ENCODE measurements at regions not wholly inside any gene's neighbourhood (a gene's known extent, or its start where the extent isn't known, plus 50 kb on each side); places are given as distances from the start of the nearest gene placed in this dataset.

DNA sequence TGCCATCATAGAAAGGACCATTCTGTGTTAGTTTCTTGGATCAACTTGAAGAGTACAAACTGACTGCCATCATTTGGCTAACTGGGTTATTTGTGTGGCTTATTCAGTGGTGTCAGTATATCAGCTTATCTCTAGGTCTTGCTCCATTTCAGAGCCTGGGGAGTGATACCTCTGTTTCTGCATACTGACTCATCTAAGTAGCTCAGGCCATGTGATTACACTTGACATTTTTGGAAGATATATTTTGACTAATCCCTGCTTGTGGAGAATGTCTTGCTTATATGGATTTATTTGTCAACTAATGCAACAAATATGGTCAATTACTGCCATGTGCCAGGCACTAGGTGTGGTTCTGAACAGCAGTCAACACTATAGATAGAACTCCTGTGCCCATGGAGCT, 311.7 kb downstream of the YTHDC2 start:
- Histone ChIP-seq H3K4me1 (ENCODE audit: control insufficient read depth, insufficient read depth, low read length) (no peaks in the 10 kb centered on the region), H3K36me3 (ENCODE audit: control insufficient read depth, insufficient read depth, low read length) (no peaks in the 10 kb centered on the region), H3K27ac (ENCODE audit: low read length) (no peak overlapping the region), H3K27me3 (ENCODE audit: control insufficient read depth, insufficient read depth, low read length) (no peaks in the 10 kb centered on the region), H3K9me3 (ENCODE audit: control insufficient read depth, insufficient read depth, low read length) (no peaks in the 10 kb centered on the region), H3K4me3 (ENCODE audit: low read length) (no peak overlapping the region)
- TF ChIP-seq, protein P1, sequence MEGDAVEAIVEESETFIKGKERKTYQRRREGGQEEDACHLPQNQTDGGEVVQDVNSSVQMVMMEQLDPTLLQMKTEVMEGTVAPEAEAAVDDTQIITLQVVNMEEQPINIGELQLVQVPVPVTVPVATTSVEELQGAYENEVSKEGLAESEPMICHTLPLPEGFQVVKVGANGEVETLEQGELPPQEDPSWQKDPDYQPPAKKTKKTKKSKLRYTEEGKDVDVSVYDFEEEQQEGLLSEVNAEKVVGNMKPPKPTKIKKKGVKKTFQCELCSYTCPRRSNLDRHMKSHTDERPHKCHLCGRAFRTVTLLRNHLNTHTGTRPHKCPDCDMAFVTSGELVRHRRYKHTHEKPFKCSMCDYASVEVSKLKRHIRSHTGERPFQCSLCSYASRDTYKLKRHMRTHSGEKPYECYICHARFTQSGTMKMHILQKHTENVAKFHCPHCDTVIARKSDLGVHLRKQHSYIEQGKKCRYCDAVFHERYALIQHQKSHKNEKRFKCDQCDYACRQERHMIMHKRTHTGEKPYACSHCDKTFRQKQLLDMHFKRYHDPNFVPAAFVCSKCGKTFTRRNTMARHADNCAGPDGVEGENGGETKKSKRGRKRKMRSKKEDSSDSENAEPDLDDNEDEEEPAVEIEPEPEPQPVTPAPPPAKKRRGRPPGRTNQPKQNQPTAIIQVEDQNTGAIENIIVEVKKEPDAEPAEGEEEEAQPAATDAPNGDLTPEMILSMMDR (IDR thresholded peaks at IDR 0.05): no peak
- no peaks in the 10 kb centered on the region for H3K27me3 Mint-ChIP-seq (ENCODE audit: low read depth in 2 of 2)
- ATAC-seq (no peak), DNase-seq (no peak)
- intact Hi-C loops (cut with micrococcal nuclease): no loop called here
- H3K9me3 Mint-ChIP-seq: peaks cover 16 to 36% of the 10 kb centered on the region in 2 donors
- no peaks in the 10 kb centered on the region for H3K36me3 Mint-ChIP-seq
- no peak overlapping the region for H3K4me3 Mint-ChIP-seq
- H3K4me1 Mint-ChIP-seq: no peaks in the 10 kb centered on the region
- no peak overlapping the region for H3K27ac Mint-ChIP-seq

DNA sequence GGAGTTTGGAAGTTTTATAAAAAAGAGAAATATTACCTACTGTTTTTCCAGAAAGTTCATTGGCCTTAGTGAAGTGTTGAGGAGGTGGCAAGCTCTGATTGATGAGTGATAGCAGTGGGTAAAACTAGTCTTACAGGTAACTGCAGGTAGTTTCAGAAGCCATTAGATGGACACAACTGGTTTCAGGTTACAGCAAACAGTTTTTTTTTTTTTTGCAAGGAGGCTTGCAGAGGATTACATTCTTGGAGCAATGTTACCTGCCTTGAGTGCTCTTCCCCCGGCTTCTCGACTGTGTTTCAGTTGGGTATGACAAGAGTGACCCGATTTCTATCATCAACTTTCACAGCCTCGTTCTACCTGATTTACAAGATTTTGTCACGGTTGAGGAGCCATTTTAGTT, 333.4 kb downstream of the YTHDC2 start:
- H3K4me3 Mint-ChIP-seq: no peak overlapping the region
- Histone ChIP-seq H3K27me3 (ENCODE audit: control insufficient read depth, insufficient read depth, low read length) (no peaks in the 10 kb centered on the region), H3K9me3 (ENCODE audit: control insufficient read depth, insufficient read depth, low read length) (no peaks in the 10 kb centered on the region), H3K4me3 (ENCODE audit: low read length) (no peak overlapping the region), H3K36me3 (ENCODE audit: control insufficient read depth, insufficient read depth, low read length) (no peaks in the 10 kb centered on the region), H3K27ac (ENCODE audit: low read length) (no peak overlapping the region), H3K4me1 (ENCODE audit: control insufficient read depth, insufficient read depth, low read length) (no peaks in the 10 kb centered on the region)
- DNase-seq (no peak), ATAC-seq (no peak)
- H3K27ac Mint-ChIP-seq: no peak overlapping the region
- H3K4me1 Mint-ChIP-seq: no peaks in the 10 kb centered on the region
- intact Hi-C loops (cut with micrococcal nuclease): no loop called here
- TF ChIP-seq, protein P1 (IDR thresholded peaks at IDR 0.05): no peak
- WGBS (ENCODE audit: insufficient coverage): 76% methylated on average over 4 of the region's 5 CpGs
- H3K27me3 Mint-ChIP-seq (ENCODE audit: low read depth in 2 of 2): no peaks in the 10 kb centered on the region
- peaks cover 10 to 12% of the 10 kb centered on the region in 2 donors for H3K9me3 Mint-ChIP-seq
- no peaks in the 10 kb centered on the region for H3K36me3 Mint-ChIP-seq

DNA sequence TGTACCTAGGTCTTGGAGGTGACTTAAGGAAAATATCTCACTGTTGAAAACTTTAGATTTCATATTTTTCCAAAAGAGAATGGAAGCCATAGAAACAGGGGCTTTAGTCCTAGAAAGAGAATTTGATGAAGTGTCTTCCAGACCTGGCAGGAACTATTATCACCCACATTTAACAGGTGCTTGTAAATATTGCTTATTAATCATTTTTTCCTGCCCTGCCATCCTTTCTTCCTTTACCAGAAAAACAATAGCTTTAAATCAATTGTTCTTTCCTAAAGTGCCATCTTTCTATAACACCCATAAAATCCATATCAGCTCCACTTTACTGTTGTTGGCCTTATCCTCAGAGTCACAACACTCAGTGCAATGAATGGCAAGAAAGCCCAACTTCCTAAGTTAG, 350.9 kb downstream of the YTHDC2 start:
- no peak for DNase-seq
- peaks cover 5% of the 10 kb centered on the region for H3K9me3 ChIP-seq (ENCODE audit: control insufficient read depth, insufficient read depth, low read length)
- H3K4me3 Mint-ChIP-seq: no peak overlapping the region
- no peak for ATAC-seq
- H3K36me3 ChIP-seq (ENCODE audit: control insufficient read depth, insufficient read depth, low read length): no peaks in the 10 kb centered on the region
- H3K27me3 ChIP-seq (ENCODE audit: control insufficient read depth, insufficient read depth, low read length): no peaks in the 10 kb centered on the region
- intact Hi-C loops (cut with micrococcal nuclease): no loop called here
- H3K4me1 ChIP-seq (ENCODE audit: control insufficient read depth, insufficient read depth, low read length): no peaks in the 10 kb centered on the region
- H3K36me3 Mint-ChIP-seq: no peaks in the 10 kb centered on the region
- TF ChIP-seq, protein P1 (IDR thresholded peaks at IDR 0.05): no peak
- no peaks in the 10 kb centered on the region for H3K27me3 Mint-ChIP-seq (ENCODE audit: low read depth in 2 of 2)
- H3K27ac ChIP-seq (ENCODE audit: low read length): no peak overlapping the region
- H3K9me3 Mint-ChIP-seq: peaks cover 5 to 22% of the 10 kb centered on the region in 2 donors
- H3K4me1 Mint-ChIP-seq: no peaks in the 10 kb centered on the region
- H3K27ac Mint-ChIP-seq: no peak overlapping the region
- no peak overlapping the region for H3K4me3 ChIP-seq (ENCODE audit: low read length)

DNA sequence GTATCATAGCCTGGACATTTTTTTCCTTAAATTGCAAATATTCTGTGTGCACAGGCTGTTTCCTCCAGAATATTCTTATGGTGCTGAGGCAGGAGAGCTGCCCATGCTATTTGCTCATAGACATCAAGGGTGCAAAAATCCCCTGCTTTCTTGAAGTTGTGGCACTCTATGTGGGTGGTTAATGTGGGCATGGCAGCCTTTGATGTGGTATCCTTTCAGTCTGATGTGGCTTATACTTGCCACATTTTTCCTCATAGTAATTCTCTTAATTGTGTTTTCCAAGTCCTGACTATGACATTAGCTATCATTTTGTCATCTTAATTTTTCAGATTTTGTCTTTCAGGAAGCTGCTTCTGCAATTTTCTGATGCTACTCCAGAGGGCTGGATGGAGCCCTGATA, 353.3 kb downstream of the YTHDC2 start:
- Mint-ChIP-seq H3K4me1 (no peaks in the 10 kb centered on the region), H3K27me3 (ENCODE audit: low read depth in 2 of 2) (no peaks in the 10 kb centered on the region), H3K4me3 (no peak overlapping the region), H3K27ac (no peak overlapping the region), H3K9me3 (peaks cover 8 to 25% of the 10 kb centered on the region in 2 donors), H3K36me3 (no peaks in the 10 kb centered on the region)
- TF ChIP-seq, protein P1 (IDR thresholded peaks at IDR 0.05): no peak
- ATAC-seq: no peak
- Histone ChIP-seq H3K36me3 (ENCODE audit: control insufficient read depth, insufficient read depth, low read length) (no peaks in the 10 kb centered on the region), H3K4me3 (ENCODE audit: low read length) (no peak overlapping the region), H3K4me1 (ENCODE audit: control insufficient read depth, insufficient read depth, low read length) (no peaks in the 10 kb centered on the region), H3K27ac (ENCODE audit: low read length) (no peak overlapping the region), H3K27me3 (ENCODE audit: control insufficient read depth, insufficient read depth, low read length) (no peaks in the 10 kb centered on the region), H3K9me3 (ENCODE audit: control insufficient read depth, insufficient read depth, low read length) (no peaks in the 10 kb centered on the region)
- no peak for DNase-seq
- intact Hi-C loops (cut with micrococcal nuclease): no loop called here

Data from natural killer cell (primary cell).